ENCODE measurements at regions not wholly inside any gene's neighbourhood (a gene's known extent, or its start where the extent isn't known, plus 50 kb on each side); places are given as distances from the start of the nearest gene placed in this dataset.

DNA sequence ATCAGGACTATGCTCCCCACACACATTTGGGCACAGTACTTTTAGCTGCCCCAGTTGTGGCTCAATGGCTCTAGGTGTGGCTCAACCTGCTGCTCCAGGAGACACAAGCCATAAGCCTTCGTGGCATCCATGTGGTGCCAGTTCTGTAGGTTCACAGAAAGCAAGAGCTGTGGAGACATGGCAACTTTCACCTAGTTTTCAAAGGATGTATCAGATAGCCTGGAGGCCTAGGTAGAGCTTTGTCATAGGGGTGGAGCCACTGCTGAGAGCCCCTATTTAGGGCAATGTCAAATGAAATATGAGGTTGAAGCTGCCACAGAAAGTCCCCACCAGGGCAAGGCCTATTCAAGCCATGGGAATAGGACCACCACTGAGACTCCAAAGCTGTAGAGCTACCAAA is 210.5 kb downstream of the LMO4 start:
- Histone ChIP-seq H3K4me2 (ENCODE audit: low read depth, low read length, poor library complexity, severe bottlenecking) (no peak overlapping the region), H3K4me1 (ENCODE audit: low read length) (no peaks in the 10 kb centered on the region)

DNA sequence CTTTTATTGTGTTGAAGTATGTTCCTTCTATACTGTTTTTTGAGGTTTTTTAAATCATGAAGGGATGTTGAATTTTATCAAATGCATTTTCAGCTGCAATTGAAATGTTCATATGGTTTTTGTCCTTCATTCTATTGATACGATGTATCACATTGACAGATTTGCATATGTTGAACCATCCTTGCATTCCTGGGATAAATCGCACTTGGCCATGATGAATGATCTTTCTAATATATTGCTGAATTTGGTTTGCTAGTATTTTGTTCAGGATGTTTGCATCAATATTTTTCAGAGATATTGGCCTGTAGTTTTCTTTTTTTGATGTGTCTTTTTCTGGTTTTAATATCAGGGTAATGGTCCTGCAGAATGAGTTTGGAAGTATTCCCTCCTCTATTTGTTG is 214.0 kb downstream of the LMO4 start:
- no peaks in the 10 kb centered on the region for H3K4me1 ChIP-seq (ENCODE audit: low read length)
- no peak overlapping the region for H2AFZ ChIP-seq (ENCODE audit: low read length)
- no peak overlapping the region for H3K4me3 ChIP-seq (ENCODE audit: low read length)
- H3K36me3 ChIP-seq (ENCODE audit: insufficient read depth, low read length), result no peaks in the 10 kb centered on the region
- H3K79me2 ChIP-seq (ENCODE audit: low read length), result no peaks in the 10 kb centered on the region
- no peaks in the 10 kb centered on the region for H3K9me3 ChIP-seq (ENCODE audit: low read length)
- H3K9me2 ChIP-seq (replicated peaks; ENCODE audit: insufficient read depth, low read length), result no peaks in the 10 kb centered on the region
- H3K27ac ChIP-seq (ENCODE audit: low read length), result no peak overlapping the region
- H4K20me1 ChIP-seq (ENCODE audit: insufficient read depth, low read depth, low read length), result no peaks in the 10 kb centered on the region
- no peak overlapping the region for H3K9ac ChIP-seq (ENCODE audit: low read length)
- DNase-seq, result no peak
- no peak overlapping the region for H3K4me2 ChIP-seq (ENCODE audit: low read depth, low read length, poor library complexity, severe bottlenecking)
- H3K27me3 ChIP-seq (ENCODE audit: low read length), result no peaks in the 10 kb centered on the region

More for the DNA sequence above, 210.5 kb downstream of the LMO4 start:
- DNase-seq, result no peak
- H3K4me3 ChIP-seq (ENCODE audit: low read length), result no peak overlapping the region
- H3K9ac ChIP-seq (ENCODE audit: low read length), result no peak overlapping the region
- H3K36me3 ChIP-seq (ENCODE audit: insufficient read depth, low read length), result no peaks in the 10 kb centered on the region
- no peaks in the 10 kb centered on the region for H3K79me2 ChIP-seq (ENCODE audit: low read length)
- H2AFZ ChIP-seq (ENCODE audit: low read length), result no peak overlapping the region
- H3K9me2 ChIP-seq (replicated peaks; ENCODE audit: insufficient read depth, low read length), result no peaks in the 10 kb centered on the region
- no peak overlapping the region for H3K27ac ChIP-seq (ENCODE audit: low read length)
- no peaks in the 10 kb centered on the region for H3K9me3 ChIP-seq (ENCODE audit: low read length)
- no peaks in the 10 kb centered on the region for H3K27me3 ChIP-seq (ENCODE audit: low read length)
- no peaks in the 10 kb centered on the region for H4K20me1 ChIP-seq (ENCODE audit: insufficient read depth, low read depth, low read length)

DNA sequence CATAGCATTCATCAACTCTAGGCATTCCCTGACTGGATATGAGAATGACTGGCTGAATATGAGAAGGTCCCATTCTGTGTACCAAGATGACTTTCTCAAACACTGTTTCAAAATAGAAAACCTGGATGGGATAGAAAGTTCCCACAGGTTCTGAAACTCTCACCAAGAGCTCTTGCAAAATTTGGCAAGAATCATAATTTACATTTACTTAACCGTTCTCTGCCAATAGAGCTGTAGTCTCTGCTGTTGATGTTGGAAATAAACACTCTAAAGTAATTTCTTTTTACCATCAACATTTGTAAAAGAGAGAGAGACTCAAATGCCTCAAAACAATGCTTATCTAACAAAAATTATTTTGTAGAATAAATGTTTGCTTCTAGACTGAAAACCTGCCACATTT is 221.1 kb downstream of the LMO4 start:
- no peaks in the 10 kb centered on the region for H3K9me3 ChIP-seq (ENCODE audit: low read length)
- no peaks in the 10 kb centered on the region for H3K27me3 ChIP-seq (ENCODE audit: low read length)
- no peak overlapping the region for H3K27ac ChIP-seq (ENCODE audit: low read length)
- no peak overlapping the region for H3K9ac ChIP-seq (ENCODE audit: low read length)
- no peaks in the 10 kb centered on the region for H3K36me3 ChIP-seq (ENCODE audit: insufficient read depth, low read length)
- H2AFZ ChIP-seq (ENCODE audit: low read length), result no peak overlapping the region
- H3K79me2 ChIP-seq (ENCODE audit: low read length), result no peaks in the 10 kb centered on the region
- no peak for DNase-seq
- no peak overlapping the region for H3K4me3 ChIP-seq (ENCODE audit: low read length)
- H3K4me1 ChIP-seq (ENCODE audit: low read length), result no peaks in the 10 kb centered on the region
- no peaks in the 10 kb centered on the region for H4K20me1 ChIP-seq (ENCODE audit: insufficient read depth, low read depth, low read length)
- H3K4me2 ChIP-seq (ENCODE audit: low read depth, low read length, poor library complexity, severe bottlenecking), result no peak overlapping the region
- H3K9me2 ChIP-seq (replicated peaks; ENCODE audit: insufficient read depth, low read length), result no peaks in the 10 kb centered on the region

DNA sequence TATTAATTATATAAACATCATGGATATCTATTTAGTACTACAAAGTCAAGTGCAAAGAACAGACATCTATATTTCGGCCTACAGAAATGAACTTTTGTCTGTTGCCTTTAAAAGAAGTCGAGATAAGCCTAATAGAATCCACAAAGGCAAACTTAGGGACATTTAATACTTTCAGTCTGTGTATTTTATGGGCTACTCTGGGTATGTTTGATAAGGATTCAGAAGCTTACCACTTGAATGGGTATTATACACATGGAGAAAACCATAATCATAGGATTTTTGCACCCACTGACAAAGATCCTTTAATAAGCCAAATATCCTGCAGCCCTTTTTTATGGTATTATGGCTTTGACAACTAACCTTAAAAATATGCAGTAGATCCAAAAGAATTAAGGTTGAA is 224.8 kb downstream of the LMO4 start:
- Histone ChIP-seq H4K20me1 (ENCODE audit: insufficient read depth, low read depth, low read length) (no peaks in the 10 kb centered on the region), H3K9me3 (ENCODE audit: low read length) (no peaks in the 10 kb centered on the region), H3K4me1 (ENCODE audit: low read length) (no peaks in the 10 kb centered on the region), H3K79me2 (ENCODE audit: low read length) (no peaks in the 10 kb centered on the region), H2AFZ (ENCODE audit: low read length) (no peak overlapping the region), H3K9ac (ENCODE audit: low read length) (no peak overlapping the region), H3K4me3 (ENCODE audit: low read length) (no peak overlapping the region), H3K4me2 (ENCODE audit: low read depth, low read length, poor library complexity, severe bottlenecking) (no peak overlapping the region), H3K27me3 (ENCODE audit: low read length) (no peaks in the 10 kb centered on the region), H3K9me2 (replicated peaks; ENCODE audit: insufficient read depth, low read length) (no peaks in the 10 kb centered on the region), H3K36me3 (ENCODE audit: insufficient read depth, low read length) (no peaks in the 10 kb centered on the region), H3K27ac (ENCODE audit: low read length) (no peak overlapping the region)
- DNase-seq, result no peak

DNA sequence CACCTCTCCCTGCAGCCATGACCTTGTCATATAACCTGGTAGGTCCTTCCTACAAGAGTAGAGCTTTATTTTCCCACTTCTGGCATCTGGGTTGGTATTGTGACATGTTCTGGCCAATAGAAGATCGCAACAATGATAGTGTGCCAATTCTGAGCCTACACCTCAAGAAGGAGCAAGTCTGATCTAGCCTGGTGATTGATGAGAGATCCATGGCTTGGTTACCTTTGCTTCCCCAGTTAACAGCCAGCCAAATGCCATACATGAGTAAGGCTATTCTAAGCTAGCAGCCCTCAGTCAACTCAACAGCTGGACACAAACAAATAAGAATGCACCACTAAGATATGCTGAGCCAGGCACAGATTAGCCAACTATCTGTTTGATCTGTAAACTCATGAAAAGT is 226.7 kb downstream of the LMO4 start:
- H3K4me1 ChIP-seq (ENCODE audit: low read length), result no peaks in the 10 kb centered on the region
- H3K27ac ChIP-seq (ENCODE audit: low read length), result no peak overlapping the region
- H4K20me1 ChIP-seq (ENCODE audit: insufficient read depth, low read depth, low read length), result no peaks in the 10 kb centered on the region
- no peak overlapping the region for H3K4me3 ChIP-seq (ENCODE audit: low read length)
- H3K9ac ChIP-seq (ENCODE audit: low read length), result no peak overlapping the region
- H3K9me2 ChIP-seq (replicated peaks; ENCODE audit: insufficient read depth, low read length), result no peaks in the 10 kb centered on the region
- H3K9me3 ChIP-seq (ENCODE audit: low read length), result no peaks in the 10 kb centered on the region
- H3K36me3 ChIP-seq (ENCODE audit: insufficient read depth, low read length), result no peaks in the 10 kb centered on the region
- no peak for DNase-seq
- H3K79me2 ChIP-seq (ENCODE audit: low read length), result no peaks in the 10 kb centered on the region
- no peak overlapping the region for H2AFZ ChIP-seq (ENCODE audit: low read length)
- H3K27me3 ChIP-seq (ENCODE audit: low read length), result no peaks in the 10 kb centered on the region
- no peak overlapping the region for H3K4me2 ChIP-seq (ENCODE audit: low read depth, low read length, poor library complexity, severe bottlenecking)

DNA sequence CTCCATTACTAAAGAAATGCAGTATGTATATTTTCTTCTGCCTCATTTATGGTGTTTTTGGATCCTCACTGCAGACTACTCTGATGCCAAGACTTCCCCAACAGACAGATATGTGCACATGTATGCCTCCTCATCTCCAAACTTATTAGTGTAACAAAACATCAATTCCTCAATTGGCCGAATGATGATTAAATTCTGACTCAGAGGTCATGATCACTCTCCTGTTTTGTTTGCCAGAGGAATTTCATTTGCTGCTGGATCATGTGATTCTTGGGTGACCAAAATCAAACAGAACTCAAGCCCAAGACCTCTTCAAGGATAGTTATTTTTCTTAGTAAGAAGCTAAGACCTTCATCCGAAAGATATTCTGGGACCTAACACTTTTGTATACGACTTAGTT is 227.6 kb downstream of the LMO4 start:
- H3K36me3 ChIP-seq (ENCODE audit: insufficient read depth, low read length), result no peaks in the 10 kb centered on the region
- no peaks in the 10 kb centered on the region for H3K79me2 ChIP-seq (ENCODE audit: low read length)
- H3K9ac ChIP-seq (ENCODE audit: low read length), result no peak overlapping the region
- no peak overlapping the region for H3K27ac ChIP-seq (ENCODE audit: low read length)
- H3K27me3 ChIP-seq (ENCODE audit: low read length), result no peaks in the 10 kb centered on the region
- no peak for DNase-seq
- H2AFZ ChIP-seq (ENCODE audit: low read length), result no peak overlapping the region
- no peaks in the 10 kb centered on the region for H3K9me3 ChIP-seq (ENCODE audit: low read length)
- no peaks in the 10 kb centered on the region for H4K20me1 ChIP-seq (ENCODE audit: insufficient read depth, low read depth, low read length)
- H3K4me1 ChIP-seq (ENCODE audit: low read length), result no peaks in the 10 kb centered on the region
- H3K4me3 ChIP-seq (ENCODE audit: low read length), result no peak overlapping the region
- H3K4me2 ChIP-seq (ENCODE audit: low read depth, low read length, poor library complexity, severe bottlenecking), result no peak overlapping the region
- no peaks in the 10 kb centered on the region for H3K9me2 ChIP-seq (replicated peaks; ENCODE audit: insufficient read depth, low read length)

DNA sequence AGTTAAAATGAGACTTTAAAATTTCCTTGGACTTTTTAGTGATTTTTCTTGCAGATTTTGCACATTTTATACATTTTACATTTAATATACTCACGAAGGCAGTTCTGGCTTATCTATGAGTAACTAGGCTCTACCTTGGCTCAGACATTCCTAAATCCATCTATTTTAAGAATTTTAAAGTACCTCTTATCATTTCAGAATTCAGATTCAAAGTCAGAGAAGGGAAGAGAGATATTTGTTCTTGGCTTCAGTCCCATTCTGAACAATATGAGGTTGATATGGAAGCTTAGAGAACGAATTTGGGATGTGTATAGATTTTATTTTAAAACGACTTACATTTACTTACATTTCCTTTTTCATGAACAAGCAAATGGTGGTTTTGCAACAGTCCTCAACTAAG is 230.2 kb downstream of the LMO4 start:
- no peak overlapping the region for H3K27ac ChIP-seq (ENCODE audit: low read length)
- H3K4me3 ChIP-seq (ENCODE audit: low read length), result no peak overlapping the region
- no peaks in the 10 kb centered on the region for H3K79me2 ChIP-seq (ENCODE audit: low read length)
- no peaks in the 10 kb centered on the region for H3K27me3 ChIP-seq (ENCODE audit: low read length)
- H3K9me3 ChIP-seq (ENCODE audit: low read length), result no peaks in the 10 kb centered on the region
- no peak for DNase-seq
- H4K20me1 ChIP-seq (ENCODE audit: insufficient read depth, low read depth, low read length), result no peaks in the 10 kb centered on the region
- H3K36me3 ChIP-seq (ENCODE audit: insufficient read depth, low read length), result no peaks in the 10 kb centered on the region
- H3K9me2 ChIP-seq (replicated peaks; ENCODE audit: insufficient read depth, low read length), result no peaks in the 10 kb centered on the region
- H2AFZ ChIP-seq (ENCODE audit: low read length), result no peak overlapping the region
- no peaks in the 10 kb centered on the region for H3K4me1 ChIP-seq (ENCODE audit: low read length)
- H3K4me2 ChIP-seq (ENCODE audit: low read depth, low read length, poor library complexity, severe bottlenecking), result no peak overlapping the region
- H3K9ac ChIP-seq (ENCODE audit: low read length), result no peak overlapping the region

DNA sequence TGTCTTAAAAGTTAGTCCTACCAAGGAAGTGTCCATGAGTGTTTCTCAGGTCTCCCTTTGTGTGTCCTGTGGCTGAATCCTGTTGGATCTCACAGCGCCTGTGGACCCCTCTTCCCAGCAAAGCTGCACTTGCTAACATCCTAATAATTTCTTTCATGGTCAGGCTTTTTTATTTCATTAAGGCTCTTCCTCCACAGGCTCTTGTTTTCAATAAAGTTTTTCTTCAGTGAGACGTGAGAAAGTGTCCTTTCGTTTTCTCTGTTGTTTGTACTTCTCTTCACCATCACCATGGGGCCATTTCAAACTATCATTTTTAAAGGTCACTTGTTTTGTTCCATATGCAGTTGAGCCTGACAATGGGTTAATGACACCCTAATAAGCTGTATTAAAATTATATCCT is 231.5 kb downstream of the LMO4 start:
- no peaks in the 10 kb centered on the region for H3K27me3 ChIP-seq (ENCODE audit: low read length)
- no peak overlapping the region for H3K9ac ChIP-seq (ENCODE audit: low read length)
- no peak overlapping the region for H3K4me2 ChIP-seq (ENCODE audit: low read depth, low read length, poor library complexity, severe bottlenecking)
- H3K4me1 ChIP-seq (ENCODE audit: low read length), result no peaks in the 10 kb centered on the region
- no peaks in the 10 kb centered on the region for H3K36me3 ChIP-seq (ENCODE audit: insufficient read depth, low read length)
- H3K4me3 ChIP-seq (ENCODE audit: low read length), result no peak overlapping the region
- no peaks in the 10 kb centered on the region for H3K79me2 ChIP-seq (ENCODE audit: low read length)
- no peaks in the 10 kb centered on the region for H3K9me3 ChIP-seq (ENCODE audit: low read length)
- H3K27ac ChIP-seq (ENCODE audit: low read length), result no peak overlapping the region
- H4K20me1 ChIP-seq (ENCODE audit: insufficient read depth, low read depth, low read length), result no peaks in the 10 kb centered on the region
- H2AFZ ChIP-seq (ENCODE audit: low read length), result no peak overlapping the region
- no peaks in the 10 kb centered on the region for H3K9me2 ChIP-seq (replicated peaks; ENCODE audit: insufficient read depth, low read length)
- no peak for DNase-seq
